OCI-M2 (cell line): ENCODE measurements at regions not wholly inside any gene's neighbourhood (a gene's known extent, or its start where the extent isn't known, plus 50 kb on each side); places are given as distances from the start of the nearest gene placed in this dataset.
"Not testable (repeated sequence)": the region's sequence is repeated elsewhere in the genome, so short reads cannot be mapped to it uniquely, and the experiment has no call there.

Source experiments
- DNase-seq: peaks from one replicate; lab custom pipeline; 2025; ENCODE audit not compliant: unreplicated experiment; lab: John Stamatoyannopoulos, UW

- DNase-seq = no peak
Observed at GRCh38 chr2:53543083-53543482, 224.5 kb upstream of the CHAC2 start.

DNA sequence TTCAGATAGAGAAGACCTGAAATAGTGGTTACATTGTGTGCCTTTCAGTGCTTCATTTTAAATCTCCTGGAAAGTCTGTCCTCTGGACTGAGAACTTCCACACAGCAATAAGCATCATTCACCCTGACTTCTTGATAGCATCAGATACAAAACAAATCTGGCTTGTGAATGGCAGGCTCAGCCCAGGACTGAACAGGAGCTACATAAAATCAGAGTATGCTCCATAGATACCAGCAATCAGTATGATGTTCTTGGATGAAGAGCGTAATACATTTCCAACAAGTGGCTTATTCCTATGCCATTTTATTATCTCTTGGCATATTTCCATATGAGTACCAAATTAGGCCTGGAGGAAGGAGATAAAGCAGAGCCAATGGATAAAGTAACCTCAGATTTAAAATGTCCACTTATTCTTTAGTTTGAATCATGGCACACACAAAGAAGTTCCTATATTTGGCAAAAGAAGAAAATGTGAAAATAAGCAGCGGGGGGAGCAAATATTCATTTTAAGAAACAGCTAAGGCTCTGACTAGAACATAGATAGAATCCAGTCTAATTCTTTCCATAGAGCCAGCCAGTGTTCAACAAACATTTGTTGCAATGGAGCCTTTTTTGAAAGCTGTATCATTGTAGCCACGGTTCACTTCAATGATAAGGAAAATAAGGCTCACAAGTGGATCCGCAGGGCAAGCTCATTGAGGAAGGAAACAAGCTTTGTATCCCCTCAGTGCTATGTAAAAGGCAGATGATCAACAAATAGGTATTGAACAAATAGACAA lies 230.8 kb upstream of the CHAC2 start:
- no peak for DNase-seq

- no peak for DNase-seq
Observed at GRCh38 chr2:53535234-53535840, 232.3 kb upstream of the CHAC2 start.

GRCh38 chr2:53530126-53530525 lies 237.5 kb upstream of the CHAC2 start:
- DNase-seq = no peak

DNA sequence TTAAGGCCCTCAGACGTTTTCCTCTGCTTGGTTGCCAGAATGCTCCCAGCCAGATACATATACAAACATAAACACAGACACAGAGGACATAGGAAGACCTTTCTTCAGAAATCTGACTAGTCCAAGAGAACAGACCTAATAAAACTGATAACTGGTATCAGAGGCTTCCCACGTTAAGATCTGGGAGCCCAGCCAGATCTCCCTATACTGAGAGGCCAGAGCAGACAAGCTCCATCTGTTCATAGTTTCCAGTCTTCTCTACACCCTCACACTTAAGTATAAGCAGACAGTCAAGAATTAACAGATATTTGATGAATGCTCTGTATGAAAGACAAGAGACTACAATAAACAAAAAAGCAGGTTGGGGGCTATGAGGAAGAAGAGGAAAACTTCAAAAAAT lies 240.5 kb upstream of the CHAC2 start:
- no peak for DNase-seq

DNA sequence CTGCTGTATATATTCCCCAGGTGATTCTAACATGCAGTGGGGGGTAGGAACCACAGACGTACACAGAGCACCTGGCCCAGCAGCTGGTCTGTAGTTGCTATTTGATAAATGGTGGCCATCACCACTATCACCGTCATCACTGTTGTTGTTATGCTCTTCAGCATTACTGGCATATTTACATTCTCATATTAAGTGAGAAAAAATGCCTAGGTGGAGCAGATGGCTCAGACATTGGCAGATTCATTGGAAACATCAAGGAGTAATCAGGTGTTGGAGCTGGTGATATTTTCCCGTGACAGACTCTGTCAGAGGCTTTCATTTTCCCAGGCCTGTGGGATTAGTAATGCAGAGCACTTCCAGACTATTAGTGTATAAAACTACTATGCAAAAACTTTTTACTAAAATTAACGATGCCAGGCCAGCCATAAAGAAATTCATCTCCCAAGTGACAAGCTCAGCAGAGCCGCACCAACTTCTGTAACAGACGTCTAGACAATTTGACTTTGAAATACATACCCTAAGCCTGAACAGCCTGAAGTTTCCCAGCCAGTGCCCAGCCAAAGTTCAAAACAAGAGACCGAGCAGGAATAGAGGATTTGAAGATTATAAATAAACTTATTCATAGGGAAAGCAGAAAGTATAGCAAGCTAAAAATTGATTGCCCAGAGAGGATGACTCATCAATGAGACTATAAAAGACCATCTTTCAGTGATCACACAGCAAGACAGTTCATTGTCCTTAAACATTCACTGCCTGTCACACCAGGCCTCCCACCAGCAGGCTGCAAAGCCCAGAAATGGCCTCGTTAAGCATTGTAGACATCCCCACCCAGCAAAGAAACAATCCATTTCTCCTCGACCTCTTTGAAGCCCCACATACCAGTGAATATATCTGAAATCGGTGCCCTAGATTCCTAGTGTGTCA lies 247.4 kb upstream of the CHAC2 start:
- no peak for DNase-seq

DNA sequence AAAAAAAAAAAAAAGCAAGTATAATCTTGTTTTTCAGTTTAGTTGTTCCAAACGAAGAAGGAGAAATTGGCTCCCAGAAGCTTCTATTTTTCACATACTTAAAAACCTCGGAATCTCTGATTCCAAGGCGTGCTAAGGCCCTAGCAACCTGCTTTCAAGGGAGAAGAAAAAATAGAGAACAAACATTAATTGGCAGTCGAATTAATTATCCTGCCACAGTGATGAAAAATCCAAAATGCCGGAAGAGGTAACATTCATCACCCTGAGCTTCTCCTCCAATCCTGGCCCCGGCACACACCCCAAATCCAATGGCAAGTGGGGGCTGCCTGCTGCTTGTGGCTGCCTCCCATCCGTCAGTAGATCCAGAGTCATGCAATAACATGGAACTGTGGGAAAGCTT lies 250.2 kb upstream of the CHAC2 start:
- no peak for DNase-seq

DNA sequence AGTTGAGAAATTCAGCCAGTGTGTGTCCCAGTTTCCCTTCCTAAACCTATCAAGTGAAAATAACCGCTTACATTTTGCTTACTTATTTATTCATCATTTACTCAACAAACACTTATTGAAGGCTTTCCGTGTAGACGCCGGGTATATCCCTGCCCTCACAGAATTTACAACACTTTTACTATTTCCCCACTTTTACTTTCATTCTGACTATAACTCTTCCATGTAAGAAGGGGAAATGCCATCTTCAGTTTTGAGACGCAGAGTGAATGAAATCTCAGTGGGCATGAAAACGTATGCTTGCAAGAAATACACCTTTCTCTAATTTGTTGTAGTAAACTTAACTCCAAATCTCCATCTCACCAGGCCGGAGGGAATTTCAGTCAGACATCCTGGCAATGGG lies 251.0 kb upstream of the CHAC2 start:
- no peak for DNase-seq

DNA sequence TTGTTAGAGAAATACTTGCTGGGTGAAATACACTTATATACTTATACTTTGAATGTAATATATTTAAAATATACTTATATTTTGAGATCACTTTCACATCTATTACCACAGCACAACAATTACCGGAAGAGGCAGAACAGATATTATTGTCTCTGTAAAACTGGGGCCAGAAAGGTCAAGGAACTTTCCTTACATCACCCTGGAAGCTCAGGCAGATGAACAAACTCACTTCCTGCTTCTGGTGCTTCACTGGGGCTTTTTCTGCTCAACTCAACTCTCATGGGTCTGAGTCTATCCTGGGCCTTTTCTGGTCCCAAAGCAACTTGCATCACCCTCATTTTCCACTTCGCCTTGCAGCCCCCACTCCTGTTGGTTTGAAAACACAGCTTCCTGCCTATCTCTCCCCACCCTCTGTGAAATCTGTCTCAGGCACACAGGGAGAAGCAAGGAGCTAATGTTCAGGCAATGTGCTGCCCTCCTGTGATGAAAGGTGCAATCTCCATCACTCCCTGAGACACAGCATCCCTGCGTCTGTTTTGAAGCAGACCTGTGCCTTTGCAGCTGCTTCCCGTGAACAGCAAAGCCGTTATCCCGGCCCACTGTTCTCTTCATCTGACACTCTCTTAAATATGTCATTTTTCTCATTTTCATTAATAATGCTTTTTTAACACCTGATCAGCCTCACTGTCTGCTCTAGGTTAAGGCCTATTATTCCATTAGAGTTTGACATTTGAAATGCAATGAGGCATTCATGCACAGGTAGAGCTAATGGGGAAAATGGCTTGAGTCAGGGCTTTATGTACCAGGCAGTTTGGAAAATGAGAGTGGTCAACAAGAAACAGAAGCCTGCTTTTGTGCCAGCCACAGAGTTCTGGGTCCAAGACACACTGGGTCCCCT lies 251.9 kb upstream of the CHAC2 start:
- DNase-seq = no peak

GRCh38 chr2:53513167-53513666 lies 254.4 kb upstream of the CHAC2 start:
- DNase-seq = no peak

- DNase-seq = no peak
Observed at GRCh38 chr2:53512071-53512826, 255.4 kb upstream of the CHAC2 start.

- DNase-seq = no peak
Observed at GRCh38 chr2:53511549-53511948, 256.1 kb upstream of the CHAC2 start.

DNA sequence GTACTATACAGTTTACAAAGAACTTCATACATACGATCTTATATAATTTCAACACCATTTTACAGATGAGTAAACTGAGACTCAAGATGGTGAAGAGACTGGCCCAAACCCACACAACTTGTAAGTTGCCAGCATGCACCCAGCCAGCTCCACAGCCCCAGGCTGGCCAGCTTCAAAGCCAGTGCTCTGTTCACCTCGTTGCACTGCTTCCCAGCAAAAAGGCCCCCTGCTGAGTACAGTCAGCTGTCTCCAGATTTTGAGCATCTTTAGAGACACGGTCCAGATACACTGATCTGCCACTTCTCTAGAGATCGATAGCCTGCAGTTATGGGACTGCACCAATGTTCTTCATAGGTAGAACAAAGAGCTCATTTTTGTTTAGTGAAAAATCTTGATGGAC lies 257.2 kb upstream of the CHAC2 start:
- no peak for DNase-seq

DNA sequence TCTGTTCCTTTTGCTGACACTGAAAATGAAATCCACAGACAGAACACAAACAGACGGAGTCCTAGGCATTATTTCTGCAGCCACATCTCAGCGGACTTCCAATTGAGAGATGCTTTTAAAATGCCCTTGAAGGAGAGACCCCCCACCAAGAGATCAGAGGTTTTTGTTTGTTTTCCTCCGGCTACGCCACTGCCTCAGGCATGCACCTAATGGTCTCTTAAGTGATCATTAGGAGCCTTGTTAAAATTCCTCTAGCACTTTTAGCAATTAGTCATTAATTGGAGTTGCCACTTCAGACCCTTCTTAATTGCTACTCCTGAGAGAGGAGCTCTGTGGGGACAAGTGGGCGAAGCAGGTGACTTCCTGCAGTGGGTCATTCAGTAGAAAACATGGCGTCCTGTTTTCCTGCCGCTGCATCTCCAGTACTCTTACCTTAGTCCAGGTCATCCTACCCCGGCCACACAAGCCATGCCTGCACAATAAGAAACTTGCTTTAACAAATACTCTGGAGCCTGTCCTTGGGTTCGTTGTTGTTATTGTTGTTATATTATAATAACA lies 257.7 kb upstream of the CHAC2 start:
- DNase-seq = no peak

DNA sequence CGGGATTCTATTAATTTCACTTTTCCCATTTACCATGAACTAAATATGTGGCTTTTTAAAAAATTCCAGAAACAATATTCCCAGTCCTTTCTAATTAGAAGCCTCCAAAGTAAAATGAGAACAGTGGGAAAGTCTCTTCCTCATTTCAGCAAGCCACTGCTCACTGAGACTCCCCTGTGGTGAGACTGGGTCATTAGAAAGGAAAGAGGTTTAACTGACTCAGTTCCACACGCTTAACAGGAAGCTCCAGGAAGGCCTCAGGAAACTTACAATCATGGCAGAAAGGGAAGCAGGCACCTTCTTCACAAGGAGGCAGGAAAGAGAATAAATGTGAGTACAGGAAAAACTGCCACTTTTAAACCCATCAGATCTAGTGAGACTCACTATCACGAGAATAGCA lies 258.9 kb upstream of the CHAC2 start:
- DNase-seq = no peak

DNA sequence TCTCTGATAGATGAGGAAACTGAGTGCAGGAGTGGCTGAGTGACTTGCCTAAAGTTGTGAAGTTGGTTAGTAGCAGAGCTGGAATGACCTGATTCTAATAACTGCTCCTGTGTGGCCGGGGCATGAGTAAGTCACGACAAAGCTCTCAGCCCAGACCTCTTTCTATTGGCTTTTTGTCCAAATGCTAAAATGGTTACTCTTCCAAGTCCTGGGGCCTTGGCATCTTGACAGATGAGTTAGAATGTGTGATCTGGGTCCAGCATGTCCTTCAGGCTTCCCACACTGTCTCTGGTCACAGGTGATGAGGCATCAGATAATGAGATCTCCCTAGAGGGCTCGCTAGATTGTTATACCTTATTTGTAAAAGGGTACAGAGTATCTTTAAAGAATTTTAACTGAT lies 260.5 kb upstream of the CHAC2 start:
- not testable (repeated sequence) for DNase-seq

DNA sequence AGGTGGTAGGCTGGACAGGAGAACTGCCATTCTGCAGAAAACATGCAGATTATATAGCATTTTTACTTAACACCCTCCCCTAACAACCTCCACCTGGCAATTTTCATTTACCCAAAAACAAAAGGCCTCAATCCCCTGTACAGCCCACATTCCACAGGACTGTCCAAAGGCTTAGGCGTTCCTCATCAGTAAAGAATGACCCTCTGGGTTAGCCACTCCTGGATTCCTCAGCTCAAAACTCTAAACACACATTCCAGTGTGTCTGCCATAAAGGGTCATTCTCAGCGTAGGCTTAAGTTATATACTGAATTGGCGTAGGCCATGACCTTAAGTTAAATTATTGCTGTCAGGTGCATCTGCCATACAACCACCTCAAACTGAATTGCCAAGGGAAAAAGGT lies 261.8 kb upstream of the CHAC2 start:
- DNase-seq = no peak

- no peak for DNase-seq
Observed at GRCh38 chr2:53504507-53504906, 263.1 kb upstream of the CHAC2 start.

GRCh38 chr2:53500181-53500580 lies 267.4 kb upstream of the CHAC2 start:
- DNase-seq = no peak

GRCh38 chr2:53498210-53498609 lies 269.4 kb upstream of the CHAC2 start:
- DNase-seq = no peak
